RKO (cell line): ENCODE measurements at regions not wholly inside any gene's neighbourhood (a gene's known extent, or its start where the extent isn't known, plus 50 kb on each side); places are given as distances from the start of the nearest gene placed in this dataset.
A peak's percentile ranks its signal among the peaks of the same experiment; 100 is the strongest.
"Not testable (repeated sequence)": the region's sequence is repeated elsewhere in the genome, so short reads cannot be mapped to it uniquely, and the experiment has no call there.

Experiments used
- DNase-seq: peaks from one replicate; pipeline ENCODE4 v3.0.0-alpha.2; 2016; ENCODE audit warnings: low spot score

GRCh38 chr5:128730021-128730420 is 192.0 kb upstream of the FBN2 start:
- DNase-seq = not testable (repeated sequence)

DNA sequence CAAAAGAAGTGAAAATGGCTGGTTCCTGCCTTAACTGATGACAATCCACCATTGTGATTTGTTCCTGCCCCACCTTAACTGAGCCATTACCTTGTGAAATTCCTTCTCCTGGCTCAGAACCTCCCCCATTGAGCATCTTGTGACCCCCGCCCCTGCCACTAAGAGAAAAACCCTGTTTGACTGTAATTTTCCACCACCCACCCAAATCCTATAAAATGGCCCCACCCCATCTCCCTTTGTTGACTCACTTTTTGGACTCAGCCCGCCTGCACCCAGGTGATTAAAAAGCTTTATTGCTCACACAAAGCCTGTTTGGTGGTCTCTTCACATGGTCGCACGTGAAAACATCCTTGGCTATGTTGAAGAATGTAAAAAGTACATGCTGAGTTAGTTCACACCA is 197.6 kb upstream of the FBN2 start:
- DNase-seq = not testable (repeated sequence)

- no peak for DNase-seq
Measured at GRCh38 chr5:128736553-128736952, 198.5 kb upstream of the FBN2 start.

GRCh38 chr5:128749136-128749898 is 211.3 kb upstream of the FBN2 start:
- DNase-seq = no peak

DNA sequence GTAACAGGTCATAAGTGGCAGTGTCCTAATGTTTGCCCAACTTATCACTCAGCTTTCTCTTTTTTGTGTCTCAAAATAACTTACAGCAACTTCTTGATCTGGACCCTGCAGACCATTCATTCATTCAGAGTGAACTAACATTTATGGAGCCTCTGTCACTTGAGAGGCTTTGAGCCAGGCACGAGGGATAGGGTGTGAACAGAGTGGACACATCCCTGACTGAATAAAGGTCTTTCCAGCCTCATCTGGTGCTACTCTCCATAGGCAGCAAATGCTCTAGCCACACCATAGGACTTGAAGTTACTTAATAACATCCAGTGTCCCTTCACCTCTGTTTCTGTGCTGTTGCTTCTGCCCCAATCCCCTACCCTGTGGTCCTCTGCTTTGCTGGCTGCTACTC is 212.1 kb upstream of the FBN2 start:
- no peak for DNase-seq

GRCh38 chr5:128757196-128757959 is 207.9 kb upstream of the SLC27A6 start:
- no peak for DNase-seq

DNA sequence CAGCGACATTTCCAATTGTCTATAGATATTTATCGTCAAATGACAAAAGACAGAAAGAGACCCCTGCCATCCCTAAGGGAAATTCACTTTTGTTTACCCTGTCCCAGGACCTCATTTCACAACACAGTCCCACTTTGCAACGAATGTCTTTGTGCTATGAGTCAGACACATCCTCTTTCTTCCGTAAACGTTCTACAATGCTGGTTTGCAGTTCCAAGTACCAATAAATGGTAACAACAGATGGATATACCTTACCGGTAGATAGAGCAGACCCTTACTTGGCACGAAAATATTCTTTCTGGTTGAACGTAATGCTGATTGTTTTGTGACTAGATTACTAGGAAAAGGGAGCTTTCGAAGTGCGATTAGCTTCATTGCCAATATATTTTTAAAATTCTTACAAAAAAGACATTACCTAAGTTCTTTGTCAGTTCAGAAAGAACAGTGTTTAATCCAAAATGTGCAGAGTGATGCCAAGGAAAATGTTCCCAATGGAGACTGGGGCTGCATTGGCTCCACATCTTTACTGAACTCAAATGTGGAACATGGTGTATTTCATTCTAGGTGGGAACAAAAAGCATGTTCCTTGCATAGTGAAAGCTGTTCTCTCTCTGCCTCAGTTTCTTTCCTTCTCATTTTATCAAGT is 202.5 kb upstream of the SLC27A6 start:
- no peak for DNase-seq

DNA sequence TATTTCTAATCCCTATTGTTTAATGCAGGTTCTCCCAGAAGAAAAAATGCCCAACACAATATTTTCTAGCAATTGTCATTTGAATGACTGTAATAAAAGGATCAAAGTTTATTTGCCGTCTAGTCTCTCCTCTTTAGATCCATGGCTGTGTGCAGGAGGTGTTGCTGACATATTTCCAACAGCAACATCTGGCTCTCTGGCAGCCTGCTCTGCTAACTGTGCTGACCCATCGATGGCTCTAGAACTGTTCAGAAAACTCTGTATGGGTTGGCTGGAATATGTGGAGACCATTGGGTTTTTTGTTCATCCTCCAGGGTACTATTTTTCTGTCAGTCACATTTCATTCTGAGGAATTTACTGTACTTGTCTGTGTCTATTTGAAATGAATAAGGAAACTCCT is 202.0 kb upstream of the SLC27A6 start:
- DNase-seq = no peak

- DNase-seq = no peak
Measured at GRCh38 chr5:128764601-128765310, 200.5 kb upstream of the SLC27A6 start.

DNA sequence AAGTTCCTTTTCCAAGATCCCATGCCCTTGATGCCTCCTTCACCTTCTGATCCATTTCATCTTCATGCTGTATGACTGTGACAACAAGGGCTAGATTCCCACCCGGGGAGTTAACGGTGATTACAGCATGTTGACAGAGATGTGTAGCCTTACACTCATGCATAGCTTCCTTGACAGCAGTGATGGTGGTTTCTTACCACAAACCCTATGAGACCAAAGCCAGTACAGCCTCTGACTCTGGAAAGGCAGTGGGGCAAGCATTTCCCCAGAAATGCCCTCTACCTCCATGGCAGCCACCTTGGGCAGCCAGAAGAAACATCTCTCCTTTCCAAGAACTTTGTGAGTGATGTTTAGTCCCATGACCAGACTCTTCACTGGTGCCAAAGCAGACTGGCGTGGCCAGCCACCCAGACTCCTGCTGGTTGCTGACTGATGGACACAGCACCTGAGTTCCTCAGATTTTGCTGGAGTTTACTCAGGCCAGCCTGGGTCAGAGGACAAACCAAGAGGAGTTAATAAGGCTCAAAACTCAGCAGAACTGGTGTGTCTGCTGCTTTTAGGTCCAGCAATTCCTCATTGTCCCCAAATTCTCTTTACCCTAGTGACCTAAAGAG is 199.7 kb upstream of the SLC27A6 start:
- no peak for DNase-seq

- DNase-seq = no peak
Measured at GRCh38 chr5:128766406-128766805, 198.9 kb upstream of the SLC27A6 start.

DNA sequence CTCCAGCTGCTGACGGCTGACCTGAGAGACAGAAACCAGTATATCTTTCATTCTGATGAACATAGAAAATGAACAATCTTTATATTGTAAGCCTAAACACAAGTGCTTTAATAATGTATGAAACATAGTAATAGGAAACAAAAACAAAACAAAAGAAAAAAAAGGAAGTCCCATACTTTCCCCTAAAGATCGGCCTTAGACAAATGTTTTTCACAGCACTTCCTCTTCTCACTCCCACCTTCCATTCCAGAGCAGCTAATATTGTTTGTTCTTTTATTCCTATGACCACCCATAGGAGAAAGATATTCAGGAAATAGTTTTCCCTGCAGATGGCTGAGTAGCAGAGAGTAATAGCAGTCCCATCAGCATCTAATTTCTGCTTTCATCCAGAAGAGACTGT is 194.4 kb upstream of the SLC27A6 start:
- DNase-seq = no peak

GRCh38 chr5:128772356-128772755 is 192.9 kb upstream of the SLC27A6 start:
- DNase-seq = no peak

DNA sequence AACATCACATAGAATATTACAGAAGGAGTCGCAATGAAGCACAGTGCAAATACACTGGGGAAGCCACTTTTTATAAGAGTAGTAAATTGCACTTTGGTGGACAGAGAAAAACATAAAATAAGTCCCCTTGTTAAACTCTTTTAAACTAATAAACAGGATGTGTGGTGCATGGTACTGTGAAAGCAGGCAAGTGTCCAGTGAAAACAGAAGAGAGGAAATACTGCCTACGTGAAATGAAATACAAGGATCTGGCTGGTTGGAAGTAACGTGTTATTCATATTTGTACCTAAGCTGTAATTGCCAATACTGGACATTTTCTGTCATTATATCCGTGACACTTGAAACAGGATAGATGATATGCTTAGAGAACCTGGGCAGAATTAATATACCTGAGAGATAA is 191.9 kb upstream of the SLC27A6 start:
- DNase-seq = no peak

DNA sequence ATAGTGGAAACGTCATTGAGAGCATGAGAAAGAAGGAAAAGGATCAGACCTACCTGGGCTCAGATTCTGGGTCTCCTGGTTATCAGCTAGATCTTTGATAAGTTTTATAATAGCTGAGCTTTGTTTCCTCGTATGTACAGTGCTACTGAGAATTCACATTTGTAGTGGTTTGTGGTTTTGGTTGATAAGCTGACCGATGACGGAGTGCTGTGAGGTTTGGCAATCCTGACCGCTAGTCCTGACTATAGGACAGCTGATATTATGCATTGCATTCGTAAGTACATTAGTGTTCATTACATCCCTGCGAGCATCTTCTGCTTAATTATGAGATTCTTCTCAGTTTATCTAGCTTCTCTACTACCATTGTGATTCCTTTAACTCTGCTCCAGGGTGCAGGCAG is 190.7 kb upstream of the SLC27A6 start:
- no peak for DNase-seq

- no peak for DNase-seq
Measured at GRCh38 chr5:128775558-128775957, 189.7 kb upstream of the SLC27A6 start.

- no peak for DNase-seq
Measured at GRCh38 chr5:128777052-128777451, 188.2 kb upstream of the SLC27A6 start.

- DNase-seq = no peak
Measured at GRCh38 chr5:128778474-128778873, 186.8 kb upstream of the SLC27A6 start.

GRCh38 chr5:128782446-128782845 is 182.8 kb upstream of the SLC27A6 start:
- peak; percentile 53 for DNase-seq

- no peak for DNase-seq
Measured at GRCh38 chr5:128784726-128785125, 180.6 kb upstream of the SLC27A6 start.

- DNase-seq = no peak
Measured at GRCh38 chr5:128791312-128791711, 174.0 kb upstream of the SLC27A6 start.

DNA sequence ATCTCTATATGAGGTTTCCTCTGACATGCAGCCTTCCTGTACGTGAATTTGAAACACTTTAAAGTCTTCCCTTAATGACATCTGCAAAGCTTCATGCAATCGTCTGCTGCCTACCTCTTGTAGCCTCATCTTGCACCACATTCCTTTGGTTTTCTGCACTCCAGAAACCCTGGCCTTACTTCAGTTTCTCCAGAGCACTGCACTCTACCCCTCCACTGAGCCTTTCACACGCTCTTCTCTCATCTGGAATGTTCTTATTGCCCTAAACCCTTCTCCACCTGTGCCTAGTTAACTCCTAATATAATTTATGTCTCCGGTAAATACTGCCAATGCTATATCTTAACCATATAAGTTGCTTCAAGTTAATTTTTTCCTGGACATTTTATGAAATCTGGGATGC is 168.8 kb upstream of the SLC27A6 start:
- DNase-seq = no peak
